ENCODE measurements at regions not wholly inside any gene's neighbourhood (a gene's known extent, or its start where the extent isn't known, plus 50 kb on each side); places are given as distances from the start of the nearest gene placed in this dataset.

DNA sequence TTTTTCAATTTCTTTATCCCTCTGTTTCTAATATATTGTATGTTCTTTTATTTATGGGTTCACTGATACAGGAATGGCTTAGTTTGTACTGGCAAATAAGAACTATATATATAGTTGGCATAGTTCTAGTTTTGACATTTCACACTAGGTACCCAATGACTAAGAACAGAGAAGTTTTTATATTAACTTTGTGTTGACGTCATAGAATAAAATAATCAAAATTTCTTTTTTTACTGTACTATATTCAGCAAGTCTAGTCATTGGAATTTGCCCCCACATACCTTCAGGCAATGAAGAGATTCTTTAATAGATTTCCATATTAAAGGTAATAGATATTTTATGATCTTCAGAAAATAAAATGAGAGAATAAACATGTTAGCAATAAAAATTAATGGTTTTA, 713.2 kb downstream of the NOVA1 start:
- POLR2A ChIA-PET = no interaction called here
- CTCF ChIA-PET = no interaction called here
- Histone ChIP-seq H3K4me3 (no peak overlapping the region), H3K9me3 (no peaks in the 10 kb centered on the region), H3K4me1 (no peaks in the 10 kb centered on the region), H3K4me2 (no peak overlapping the region), H3K27ac (no peak overlapping the region)
- no peak for TF ChIP-seq RARB (CRISPR knock-in tag; IDR thresholded peaks at IDR 0.05)
- TF ChIP-seq, protein P1, sequence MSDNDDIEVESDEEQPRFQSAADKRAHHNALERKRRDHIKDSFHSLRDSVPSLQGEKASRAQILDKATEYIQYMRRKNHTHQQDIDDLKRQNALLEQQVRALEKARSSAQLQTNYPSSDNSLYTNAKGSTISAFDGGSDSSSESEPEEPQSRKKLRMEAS (IDR thresholded peaks at IDR 0.05) = no peak
- no peak for ATAC-seq
- no peak for DNase-seq (ENCODE audit: low read depth in 1 of 2, low spot score in 1 of 2)
- WGBS (ENCODE audit: missing lambda C conversion rate) = 13% methylated on average over 1 of the region's 1 CpG
- FAIRE-seq = no peak

DNA sequence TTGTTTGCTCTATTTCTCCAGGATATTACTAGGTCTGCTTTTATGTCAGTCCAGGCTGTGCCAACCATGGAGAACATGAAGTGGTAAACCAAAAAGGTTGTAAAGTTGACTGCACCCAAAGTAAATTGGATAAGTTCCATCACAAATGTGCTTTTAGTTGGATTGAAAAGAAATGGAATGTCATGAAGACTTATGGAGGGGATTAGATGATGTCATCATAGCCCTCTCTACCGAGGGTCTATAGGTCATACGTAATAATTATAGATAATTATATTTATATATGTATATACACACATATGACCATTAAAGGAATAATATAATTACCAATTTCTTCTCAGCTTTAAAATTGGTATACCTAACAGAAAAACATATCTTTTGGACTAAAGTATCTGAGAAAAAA, 714.9 kb downstream of the NOVA1 start:
- ATAC-seq = no peak
- 4% methylated on average over 2 of the region's 2 CpGs for WGBS (ENCODE audit: missing lambda C conversion rate)
- Histone ChIP-seq H3K4me3 (no peak overlapping the region), H3K9me3 (no peaks in the 10 kb centered on the region), H3K4me2 (no peak overlapping the region), H3K27ac (no peak overlapping the region), H3K4me1 (no peaks in the 10 kb centered on the region)
- no peak for FAIRE-seq
- TF ChIP-seq PHF8 (IDR thresholded peaks at IDR 0.05; ENCODE audit: borderline replicate concordance, low read depth) = no peak
- no peak for TF ChIP-seq TFCP2L1 (CRISPR knock-in tag; IDR thresholded peaks at IDR 0.05)
- TF ChIP-seq KDM5A (IDR thresholded peaks at IDR 0.05) = no peak
- no peak for TF ChIP-seq ZSCAN20 (CRISPR knock-in tag; IDR thresholded peaks at IDR 0.05)
- TF ChIP-seq HOXA7 (CRISPR knock-in tag; IDR thresholded peaks at IDR 0.05) = no peak
- TF ChIP-seq, protein P2, sequence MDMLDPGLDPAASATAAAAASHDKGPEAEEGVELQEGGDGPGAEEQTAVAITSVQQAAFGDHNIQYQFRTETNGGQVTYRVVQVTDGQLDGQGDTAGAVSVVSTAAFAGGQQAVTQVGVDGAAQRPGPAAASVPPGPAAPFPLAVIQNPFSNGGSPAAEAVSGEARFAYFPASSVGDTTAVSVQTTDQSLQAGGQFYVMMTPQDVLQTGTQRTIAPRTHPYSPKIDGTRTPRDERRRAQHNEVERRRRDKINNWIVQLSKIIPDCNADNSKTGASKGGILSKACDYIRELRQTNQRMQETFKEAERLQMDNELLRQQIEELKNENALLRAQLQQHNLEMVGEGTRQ (IDR thresholded peaks at IDR 0.05) = no peak
- TF ChIP-seq JUN (IDR thresholded peaks at IDR 0.05) = no peak
- TF ChIP-seq HEYL (CRISPR knock-in tag; IDR thresholded peaks at IDR 0.05) = no peak
- TF ChIP-seq KDM1A (IDR thresholded peaks at IDR 0.05; ENCODE audit: low read depth) = no peak
- TF ChIP-seq GATA3 (IDR thresholded peaks at IDR 0.05; ENCODE audit: borderline replicate concordance) = no peak
- no peak for TF ChIP-seq SREBF2 (IDR thresholded peaks at IDR 0.05)
- TF ChIP-seq POLR2AphosphoS2 (conservative IDR thresholded peaks at IDR 0.05; ENCODE audit: low read length) = no peak
- TF ChIP-seq NR3C1 (IDR thresholded peaks at IDR 0.05) = no peak
- ChIA-PET CTCF (no interaction called here), POLR2A (no interaction called here)
- DNase-seq (ENCODE audit: low read depth in 1 of 2, low spot score in 1 of 2) = no peak

DNA sequence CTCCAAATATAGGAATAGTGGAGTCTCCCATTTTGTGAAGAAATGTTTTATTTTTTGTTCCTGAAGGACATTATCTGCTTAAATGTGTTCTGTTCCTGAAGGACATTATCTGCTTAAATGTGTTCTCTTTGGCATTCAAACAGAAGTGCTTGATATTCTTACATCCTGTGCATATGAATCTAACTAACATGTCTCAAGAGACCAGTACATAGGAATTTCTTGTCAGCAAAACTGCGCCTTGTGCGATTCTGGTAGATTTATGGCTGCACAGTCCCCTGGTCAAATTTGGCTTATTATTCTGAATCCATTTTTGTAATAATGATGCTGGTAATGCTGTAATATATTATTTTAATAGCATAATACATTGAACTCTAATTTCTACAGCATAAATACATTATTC, 722.4 kb downstream of the NOVA1 start:
- ChIA-PET CTCF (no interaction called here), POLR2A (no interaction called here)
- Histone ChIP-seq H3K4me1 (no peaks in the 10 kb centered on the region), H3K4me2 (no peak overlapping the region), H3K4me3 (no peak overlapping the region), H3K9me3 (no peaks in the 10 kb centered on the region; the same call in 2 of the 3 replicates), H3K27ac (no peak overlapping the region)
- TF ChIP-seq CBX8 (IDR thresholded peaks at IDR 0.05) (no peak), RCOR1 (IDR thresholded peaks at IDR 0.05; ENCODE audit: low read depth, low read length) (no peak), FOSB (CRISPR knock-in tag; IDR thresholded peaks at IDR 0.05) (no peak), ESRRA (IDR thresholded peaks at IDR 0.05; ENCODE audit: borderline replicate concordance, low read length) (no peak), POLR2AphosphoS2 (conservative IDR thresholded peaks at IDR 0.05; ENCODE audit: low read length) (no peak), HOXB13 (CRISPR knock-in tag; IDR thresholded peaks at IDR 0.05; ENCODE audit: low read depth) (no peak)
- ATAC-seq = no peak
- no peak for DNase-seq (ENCODE audit: low read depth in 1 of 2, low spot score in 1 of 2)
- WGBS (ENCODE audit: missing lambda C conversion rate) = 89% methylated on average over 2 of the region's 2 CpGs
- no peak for FAIRE-seq

DNA sequence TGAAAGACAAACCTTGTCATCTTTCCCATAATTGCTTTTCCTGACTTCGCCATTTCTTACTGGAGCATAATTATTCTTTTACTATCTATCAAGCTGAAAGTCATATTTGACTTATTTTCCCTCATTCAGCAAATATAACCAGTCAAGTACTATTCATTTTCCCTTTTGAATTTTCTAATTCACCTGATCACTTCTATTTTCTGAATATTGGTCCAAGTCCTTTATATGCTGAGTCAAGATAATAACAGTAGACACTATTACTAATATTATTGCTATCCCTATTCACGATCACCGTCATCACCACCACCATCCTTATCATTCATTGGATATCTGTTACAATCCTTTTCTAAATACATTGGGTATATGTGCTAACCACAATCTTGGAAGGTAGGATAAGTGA, 728.0 kb downstream of the NOVA1 start:
- DNase-seq (ENCODE audit: low read depth in 1 of 2, low spot score in 1 of 2) (no peak), FAIRE-seq (no peak)
- TF ChIP-seq MAZ (IDR thresholded peaks at IDR 0.05; ENCODE audit: borderline replicate concordance, low read depth, low read length) = no peak
- no peak for TF ChIP-seq BHLHE40 (IDR thresholded peaks at IDR 0.05; ENCODE audit: low read depth, low read length)
- TF ChIP-seq, protein P3, sequence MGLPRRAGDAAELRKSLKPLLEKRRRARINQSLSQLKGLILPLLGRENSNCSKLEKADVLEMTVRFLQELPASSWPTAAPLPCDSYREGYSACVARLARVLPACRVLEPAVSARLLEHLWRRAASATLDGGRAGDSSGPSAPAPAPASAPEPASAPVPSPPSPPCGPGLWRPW (IDR thresholded peaks at IDR 0.05) = no peak
- TF ChIP-seq, protein P4, sequence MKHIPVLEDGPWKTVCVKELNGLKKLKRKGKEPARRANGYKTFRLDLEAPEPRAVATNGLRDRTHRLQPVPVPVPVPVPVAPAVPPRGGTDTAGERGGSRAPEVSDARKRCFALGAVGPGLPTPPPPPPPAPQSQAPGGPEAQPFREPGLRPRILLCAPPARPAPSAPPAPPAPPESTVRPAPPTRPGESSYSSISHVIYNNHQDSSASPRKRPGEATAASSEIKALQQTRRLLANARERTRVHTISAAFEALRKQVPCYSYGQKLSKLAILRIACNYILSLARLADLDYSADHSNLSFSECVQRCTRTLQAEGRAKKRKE (CRISPR knock-in tag; IDR thresholded peaks at IDR 0.05; ENCODE audit: low read depth) = no peak
- TF ChIP-seq FOSL2 (IDR thresholded peaks at IDR 0.05) = no peak
- no peak for TF ChIP-seq FOSL2 (CRISPR knock-in tag; IDR thresholded peaks at IDR 0.05)
- no peak for TF ChIP-seq ZC3H11A (IDR thresholded peaks at IDR 0.05)
- TF ChIP-seq, protein P2 (IDR thresholded peaks at IDR 0.05) = no peak
- TF ChIP-seq, protein P5, sequence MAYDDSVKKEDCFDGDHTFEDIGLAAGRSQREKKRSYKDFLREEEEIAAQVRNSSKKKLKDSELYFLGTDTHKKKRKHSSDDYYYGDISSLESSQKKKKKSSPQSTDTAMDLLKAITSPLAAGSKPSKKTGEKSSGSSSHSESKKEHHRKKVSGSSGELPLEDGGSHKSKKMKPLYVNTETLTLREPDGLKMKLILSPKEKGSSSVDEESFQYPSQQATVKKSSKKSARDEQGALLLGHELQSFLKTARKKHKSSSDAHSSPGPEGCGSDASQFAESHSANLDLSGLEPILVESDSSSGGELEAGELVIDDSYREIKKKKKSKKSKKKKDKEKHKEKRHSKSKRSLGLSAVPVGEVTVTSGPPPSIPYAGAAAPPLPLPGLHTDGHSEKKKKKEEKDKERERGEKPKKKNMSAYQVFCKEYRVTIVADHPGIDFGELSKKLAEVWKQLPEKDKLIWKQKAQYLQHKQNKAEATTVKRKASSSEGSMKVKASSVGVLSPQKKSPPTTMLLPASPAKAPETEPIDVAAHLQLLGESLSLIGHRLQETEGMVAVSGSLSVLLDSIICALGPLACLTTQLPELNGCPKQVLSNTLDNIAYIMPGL (CRISPR knock-in tag; IDR thresholded peaks at IDR 0.05; ENCODE audit: borderline replicate concordance) = no peak
- TF ChIP-seq, protein P1 (IDR thresholded peaks at IDR 0.05) = no peak
- no peak for TF ChIP-seq RNF2 (IDR thresholded peaks at IDR 0.05; ENCODE audit: borderline replicate concordance, low read depth)
- TF ChIP-seq GATA3 (IDR thresholded peaks at IDR 0.05; ENCODE audit: borderline replicate concordance) = no peak
- TF ChIP-seq NFE2L2 (conservative IDR thresholded peaks at IDR 0.05; ENCODE audit: low read length) = no peak

More for the DNA sequence above, 728.0 kb downstream of the NOVA1 start:
- ChIA-PET POLR2A (no interaction called here), CTCF (no interaction called here)
- Histone ChIP-seq H3K4me3 (no peak overlapping the region), H3K4me2 (no peak overlapping the region), H3K27ac (no peak overlapping the region), H3K4me1 (no peaks in the 10 kb centered on the region), H3K9me3 (no peaks in the 10 kb centered on the region; the same call in 2 of the 3 replicates)
- 41% methylated on average over 3 of the region's 3 CpGs for WGBS (ENCODE audit: missing lambda C conversion rate)
- no peak for ATAC-seq

Measured in A549 (cell line).